Keratinocyte (primary cell): ENCODE measurements at regions not wholly inside any gene's neighbourhood (a gene's known extent, or its start where the extent isn't known, plus 50 kb on each side); places are given as distances from the start of the nearest gene placed in this dataset.
"Not testable (repeated sequence)": the region's sequence is repeated elsewhere in the genome, so short reads cannot be mapped to it uniquely, and the experiment has no call there.

Experiments used
- DNase-seq: peaks from one replicate; pipeline ENCODE4 v3.0.0-alpha.2; 2011; ENCODE audit warnings: low read depth, missing footprints, low spot score
- FAIRE-seq: peaks from 2 replicates; lab custom pipeline; 2011; peaks lifted over from hg19 to GRCh38; lab: Jason Lieb, UNC
- H2AFZ ChIP-seq: 2 replicates; pipeline ENCODE4 v1.6.0; 2012; ENCODE audit warnings: low read length, control low read depth, inconsistent platforms; ENCODE audit not compliant: control insufficient read depth
- H3K27ac ChIP-seq: 2 replicates; pipeline ENCODE4 v1.5.1; 2011; ENCODE audit warnings: low read length; ENCODE audit not compliant: control insufficient read depth, insufficient read depth
- H3K27me3 ChIP-seq: 3 replicates; pipeline ENCODE4 v1.6.0; 2011; ENCODE audit warnings: low read length; ENCODE audit not compliant: control insufficient read depth, insufficient read depth; ENCODE audit errors: extremely low read depth
- H3K36me3 ChIP-seq, 2 experiments: 2 replicates in 1 of 2; 3 replicates in 1 of 2; pipeline ENCODE4 v1.5.1; 2011; ENCODE audit warnings: low read length in 2 of 2, mild to moderate bottlenecking in 1 of 2; ENCODE audit not compliant: control insufficient read depth in 2 of 2, insufficient read depth in 2 of 2; ENCODE audit errors: extremely low read depth in 1 of 2
- H3K4me1 ChIP-seq: 3 replicates; pipeline ENCODE4 v1.5.1; 2011; ENCODE audit warnings: low read length; ENCODE audit not compliant: control insufficient read depth, insufficient read depth; ENCODE audit errors: extremely low read depth
- H3K4me2 ChIP-seq: 3 replicates; pipeline ENCODE4 v1.6.0; 2011; ENCODE audit warnings: low read depth, low read length; ENCODE audit not compliant: control insufficient read depth, insufficient read depth; ENCODE audit errors: extremely low read depth
- H3K4me3 ChIP-seq, 3 experiments: fragments of 200-600 bp in 1 of 3; sonication (generic) in 1 of 3; 2 replicates in 2 of 3; 3 replicates in 1 of 3; pipeline ENCODE4 v1.5.1; 2011 to 2016; ENCODE audit warnings: low read length in 3 of 3, mild to moderate bottlenecking in 3 of 3, control low read depth in 2 of 3, inconsistent platforms in 1 of 3, low read depth in 1 of 3, mixed read lengths in 1 of 3, mixed run types in 1 of 3, moderate library complexity in 1 of 3; ENCODE audit not compliant: control insufficient read depth in 2 of 3, insufficient read depth in 2 of 3; ENCODE audit errors: extremely low read depth in 1 of 3
- H3K79me2 ChIP-seq: 2 replicates; pipeline ENCODE4 v1.6.0; 2012; ENCODE audit warnings: low read length; ENCODE audit not compliant: control insufficient read depth, insufficient read depth
- H3K9ac ChIP-seq: 3 replicates; pipeline ENCODE4 v1.6.0; 2011; ENCODE audit warnings: low read length; ENCODE audit not compliant: control insufficient read depth, insufficient read depth; ENCODE audit errors: extremely low read depth
- H3K9me1 ChIP-seq: 3 replicates; pipeline ENCODE4 v1.6.0; 2011; ENCODE audit warnings: low read length; ENCODE audit not compliant: control insufficient read depth, insufficient read depth; ENCODE audit errors: extremely low read depth
- H3K9me3 ChIP-seq: 2 replicates; pipeline ENCODE4 v1.5.1; 2012; ENCODE audit warnings: low read depth, low read length; ENCODE audit not compliant: control insufficient read depth
- H4K20me1 ChIP-seq: 3 replicates; pipeline ENCODE4 v1.6.0; 2011; ENCODE audit warnings: low read length; ENCODE audit not compliant: control insufficient read depth, insufficient read depth; ENCODE audit errors: extremely low read depth
- CTCF ChIP-seq, 3 experiments: IDR thresholded peaks in 1 of 3; conservative IDR thresholded peaks in 1 of 3; optimal IDR thresholded peaks in 1 of 3; 2 replicates in 2 of 3; 3 replicates in 1 of 3; pipeline versions ENCODE3 to v1.5.1; 2011; ENCODE audit warnings: low read length in 3 of 3, mild to moderate bottlenecking in 3 of 3, moderate library complexity in 2 of 3, control low read depth in 1 of 3, inconsistent platforms in 1 of 3; ENCODE audit not compliant: insufficient read depth in 2 of 3; ENCODE audit errors: extremely low read depth in 1 of 3
- EZH2 ChIP-seq: IDR thresholded peaks from one replicate; pipeline ENCODE4 v1.6.1; 2012; ENCODE audit warnings: inconsistent platforms, mild to moderate bottlenecking, low read length, moderate library complexity
- dilution Hi-C: fragments of 300-500 bp; cut with MboI; formaldehyde crosslinking; loops from one replicate; pipeline ENCODE4 v1.7.0; 2020; ENCODE audit warnings: low sequenced_read_pairs; ENCODE audit not compliant: extremely low pct_ligation_motif_present

- no peak overlapping the region for H3K4me2 ChIP-seq
- no peaks in the 10 kb centered on the region for H3K36me3 ChIP-seq
- dilution Hi-C loops = no loop called here
- no peaks in the 10 kb centered on the region for H3K79me2 ChIP-seq
- FAIRE-seq = no peak
- TF ChIP-seq CTCF (optimal IDR thresholded peaks at IDR 0.05 in 1 of 3, IDR thresholded peaks at IDR 0.05 in 1 of 3, conservative IDR thresholded peaks at IDR 0.05 in 1 of 3; ENCODE audit: extremely low read depth in 1 of 3, insufficient read depth in 2 of 3, low read length in 3 of 3) (no peak), EZH2 (no peak)
- no peaks in the 10 kb centered on the region for H4K20me1 ChIP-seq
- H3K4me3 ChIP-seq = no peak overlapping the region
- H3K27me3 ChIP-seq = no peaks in the 10 kb centered on the region
- H3K9me1 ChIP-seq = no peaks in the 10 kb centered on the region
- no peak overlapping the region for H3K27ac ChIP-seq
- DNase-seq = no peak
- peaks cover 2% of the 10 kb centered on the region for H3K9me3 ChIP-seq
- H3K9ac ChIP-seq = no peak overlapping the region
- no peaks in the 10 kb centered on the region for H3K4me1 ChIP-seq
- H2AFZ ChIP-seq = no peak overlapping the region
These were observed 844.5 kb upstream of the ADGRB3 start for GRCh38 chr6:67790569-67790968.

GRCh38 chr6:67787119-67787518, 848.0 kb upstream of the ADGRB3 start:
- H3K4me3 ChIP-seq, H3K9ac ChIP-seq, H4K20me1 ChIP-seq, H3K9me3 ChIP-seq, H3K27me3 ChIP-seq, H3K4me2 ChIP-seq, H3K79me2 ChIP-seq, DNase-seq, H2AFZ ChIP-seq, FAIRE-seq, H3K36me3 ChIP-seq, dilution Hi-C loops, H3K27ac ChIP-seq, H3K9me1 ChIP-seq, H3K4me1 ChIP-seq: not testable (repeated sequence)

- Histone ChIP-seq H3K9me1 (no peaks in the 10 kb centered on the region), H3K9ac (no peak overlapping the region), H3K79me2 (no peaks in the 10 kb centered on the region), H2AFZ (no peak overlapping the region), H3K36me3 (no peaks in the 10 kb centered on the region), H3K27me3 (no peaks in the 10 kb centered on the region), H3K9me3 (no peaks in the 10 kb centered on the region), H4K20me1 (no peaks in the 10 kb centered on the region), H3K4me1 (no peaks in the 10 kb centered on the region), H3K4me2 (no peak overlapping the region), H3K4me3 (no peak overlapping the region), H3K27ac (no peak overlapping the region)
- FAIRE-seq = no peak
- DNase-seq = no peak
- no peak for TF ChIP-seq EZH2
- no peak for TF ChIP-seq CTCF (optimal IDR thresholded peaks at IDR 0.05 in 1 of 3, IDR thresholded peaks at IDR 0.05 in 1 of 3, conservative IDR thresholded peaks at IDR 0.05 in 1 of 3; ENCODE audit: extremely low read depth in 1 of 3, insufficient read depth in 2 of 3, low read length in 3 of 3)
- dilution Hi-C loops = no loop called here
These were observed 855.2 kb upstream of the ADGRB3 start for GRCh38 chr6:67779876-67780275.
